B cell (primary cell): ENCODE measurements at regions not wholly inside any gene's neighbourhood (a gene's known extent, or its start where the extent isn't known, plus 50 kb on each side); places are given as distances from the start of the nearest gene placed in this dataset.

ENCODE experiments used
- EZH2 ChIP-seq: IDR thresholded peaks from 2 replicates; pipeline ENCODE4 v1.6.1; 2012; ENCODE audit warnings: borderline replicate concordance, low read depth, mild to moderate bottlenecking, moderate library complexity, low read length; ENCODE audit not compliant: insufficient read depth, poor library complexity, severe bottlenecking
- TF ChIP-seq, protein P1 (sequence below): fragments of 200-600 bp; IDR thresholded peaks from one replicate; pipeline ENCODE4 v1.8.0; 2022; ENCODE audit warnings: antibody characterized with exemption, mild to moderate bottlenecking

DNA sequence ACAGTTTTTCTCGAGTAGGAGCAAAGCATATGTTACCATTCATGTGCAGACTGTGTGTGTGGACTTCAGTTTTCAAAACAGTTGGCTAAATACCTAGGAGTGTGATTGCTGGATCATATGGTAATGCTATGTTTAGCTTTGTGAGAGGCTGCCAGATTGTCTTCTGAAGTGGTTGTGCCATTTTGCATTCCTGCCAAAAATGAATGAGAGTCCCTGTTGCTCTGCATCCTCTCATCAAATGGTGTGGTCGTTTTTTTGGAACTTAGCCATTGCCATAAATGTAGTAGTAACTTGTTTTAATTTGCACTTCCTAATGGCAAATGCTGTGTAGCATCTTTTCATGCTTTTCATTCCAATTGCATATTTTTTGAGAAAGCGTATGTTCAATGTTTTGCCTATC, 77.2 kb upstream of the NDN start:
- TF ChIP-seq, protein P1, sequence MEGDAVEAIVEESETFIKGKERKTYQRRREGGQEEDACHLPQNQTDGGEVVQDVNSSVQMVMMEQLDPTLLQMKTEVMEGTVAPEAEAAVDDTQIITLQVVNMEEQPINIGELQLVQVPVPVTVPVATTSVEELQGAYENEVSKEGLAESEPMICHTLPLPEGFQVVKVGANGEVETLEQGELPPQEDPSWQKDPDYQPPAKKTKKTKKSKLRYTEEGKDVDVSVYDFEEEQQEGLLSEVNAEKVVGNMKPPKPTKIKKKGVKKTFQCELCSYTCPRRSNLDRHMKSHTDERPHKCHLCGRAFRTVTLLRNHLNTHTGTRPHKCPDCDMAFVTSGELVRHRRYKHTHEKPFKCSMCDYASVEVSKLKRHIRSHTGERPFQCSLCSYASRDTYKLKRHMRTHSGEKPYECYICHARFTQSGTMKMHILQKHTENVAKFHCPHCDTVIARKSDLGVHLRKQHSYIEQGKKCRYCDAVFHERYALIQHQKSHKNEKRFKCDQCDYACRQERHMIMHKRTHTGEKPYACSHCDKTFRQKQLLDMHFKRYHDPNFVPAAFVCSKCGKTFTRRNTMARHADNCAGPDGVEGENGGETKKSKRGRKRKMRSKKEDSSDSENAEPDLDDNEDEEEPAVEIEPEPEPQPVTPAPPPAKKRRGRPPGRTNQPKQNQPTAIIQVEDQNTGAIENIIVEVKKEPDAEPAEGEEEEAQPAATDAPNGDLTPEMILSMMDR: no peak
- TF ChIP-seq EZH2: no peak
